Common myeloid progenitor, CD34-positive (primary cell): ENCODE measurements at regions not wholly inside any gene's neighbourhood (a gene's known extent, or its start where the extent isn't known, plus 50 kb on each side); places are given as distances from the start of the nearest gene placed in this dataset.
"Not testable (repeated sequence)": the region's sequence is repeated elsewhere in the genome, so short reads cannot be mapped to it uniquely, and the experiment has no call there.

Experiments used
- CTCF ChIA-PET: fragments of 350-600 bp; sonication (Branson Sonifier 250); formaldehyde crosslinking; loops from one replicate; lab custom pipeline; 2021; ENCODE audit warnings: antibody characterized with exemption; lab: Charles Lee
- POLR2A ChIA-PET: fragments of 350-600 bp; sonication (Branson Sonifier 250); formaldehyde crosslinking; loops from one replicate; lab custom pipeline; 2021; ENCODE audit warnings: antibody characterized with exemption; lab: Charles Lee
- DNase-seq, 3 donors: peaks; one replicate each; pipeline versions ENCODE4 v3.0.0 to v3.0.0-alpha.2; 2013
- H3K27ac ChIP-seq, 2 experiments: 1 replicate in 1 of 2; 2 replicates in 1 of 2; pipeline ENCODE4 v1.7.0; 2013; ENCODE audit warnings: inconsistent platforms in 2 of 2, low read length in 2 of 2, mild to moderate bottlenecking in 2 of 2, low read depth in 1 of 2, moderate library complexity in 1 of 2; ENCODE audit not compliant: severe bottlenecking in 2 of 2, insufficient read depth in 1 of 2, poor library complexity in 1 of 2
- H3K27me3 ChIP-seq, 5 experiments: replicated peaks in 2 of 5; 1 replicate in 3 of 5; 2 replicates in 2 of 5; pipeline versions ENCODE4 v1.6.1 to v1.7.0; 2013; ENCODE audit warnings: low read length in 4 of 5, mild to moderate bottlenecking in 2 of 5, moderate library complexity in 2 of 5, inconsistent platforms in 1 of 5; ENCODE audit not compliant: insufficient read depth in 5 of 5, control insufficient read depth in 4 of 5
- H3K36me3 ChIP-seq, 4 experiments: 1 replicate in 2 of 4; 2 replicates in 2 of 4; pipeline versions ENCODE4 v1.6.1 to v1.7.0; 2013; ENCODE audit warnings: low read length in 3 of 4, control low read depth in 1 of 4, mild to moderate bottlenecking in 1 of 4; ENCODE audit not compliant: control insufficient read depth in 4 of 4, insufficient read depth in 4 of 4
- H3K4me1 ChIP-seq, 4 experiments: 1 replicate in 3 of 4; 2 replicates in 1 of 4; pipeline versions ENCODE4 v1.6.1 to v1.7.1; 2013; ENCODE audit warnings: low read length in 3 of 4, mild to moderate bottlenecking in 3 of 4, control low read depth in 1 of 4, inconsistent platforms in 1 of 4, moderate library complexity in 1 of 4; ENCODE audit not compliant: control insufficient read depth in 4 of 4, insufficient read depth in 4 of 4; ENCODE audit errors: control extremely low read depth in 1 of 4
- H3K4me3 ChIP-seq, 7 experiments: 1 replicate in 4 of 7; 2 replicates in 3 of 7; pipeline versions ENCODE4 v1.5.1 to v1.7.0; 2013; ENCODE audit warnings: mild to moderate bottlenecking in 7 of 7, low read length in 6 of 7, moderate library complexity in 6 of 7, inconsistent platforms in 2 of 7, low read depth in 2 of 7, control low read depth in 1 of 7; ENCODE audit not compliant: insufficient read depth in 4 of 7, control insufficient read depth in 1 of 7; ENCODE audit errors: extremely low read depth in 1 of 7
- H3K9me3 ChIP-seq, 5 experiments: 1 replicate in 4 of 5; 2 replicates in 1 of 5; pipeline versions ENCODE4 v1.6.1 to v1.7.1; 2013; ENCODE audit warnings: low read length in 4 of 5, mild to moderate bottlenecking in 2 of 5, inconsistent platforms in 1 of 5, low read depth in 1 of 5, moderate library complexity in 1 of 5; ENCODE audit not compliant: control insufficient read depth in 4 of 5, insufficient read depth in 2 of 5; ENCODE audit errors: control extremely low read depth in 1 of 5
- WGBS: methylation state at CpG from one replicate; pipeline ENCODE4 v1.1.5; 2013; ENCODE audit not compliant: insufficient coverage; 5-methylcytosine and 5-hydroxymethylcytosine counted together

DNA sequence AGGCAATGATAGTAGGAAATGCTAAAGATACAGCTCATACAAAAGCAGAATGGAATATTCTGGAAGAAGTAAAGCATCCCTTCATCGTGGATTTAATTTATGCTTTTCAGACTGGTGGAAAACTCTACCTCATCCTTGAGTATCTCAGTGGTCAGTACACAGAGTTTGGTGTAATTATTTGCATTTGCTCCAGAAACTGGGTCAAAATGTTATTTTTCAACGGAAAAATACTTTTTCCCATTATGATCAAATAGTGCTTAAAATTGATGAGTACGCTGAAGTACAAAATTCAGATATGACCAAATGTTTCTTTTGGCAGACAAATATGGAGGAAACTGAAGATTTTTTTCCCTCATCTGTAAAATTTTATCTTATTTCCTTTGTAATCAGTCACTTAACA lies 137.0 kb downstream of the CDRT15L2 start:
- DNase-seq, H3K27ac ChIP-seq, H3K4me1 ChIP-seq, H3K9me3 ChIP-seq, H3K27me3 ChIP-seq, POLR2A ChIA-PET, H3K36me3 ChIP-seq, CTCF ChIA-PET, H3K4me3 ChIP-seq: not testable (repeated sequence)
- no CpG with 5 or more reads among the region's 3 CpGs for WGBS

DNA sequence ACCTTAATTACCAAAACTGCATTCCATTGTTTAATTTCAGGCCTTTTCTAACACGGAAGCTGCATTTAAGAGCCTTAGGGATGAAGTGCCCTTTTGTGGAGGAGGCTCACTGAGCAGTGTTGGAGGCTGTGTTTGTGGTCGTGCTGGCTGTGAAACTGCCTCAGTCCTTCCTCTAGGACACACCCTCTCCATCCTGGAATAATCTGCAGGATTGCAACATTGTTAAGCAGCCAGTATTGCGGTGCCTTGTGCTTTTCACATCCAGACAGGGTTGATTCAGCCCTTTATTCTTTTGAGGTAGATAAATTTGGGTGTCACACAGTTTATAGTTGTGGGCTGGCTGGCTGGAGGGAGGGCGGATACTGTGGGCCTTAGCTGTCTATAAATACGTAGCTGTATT lies 141.6 kb downstream of the CDRT15L2 start:
- Histone ChIP-seq H3K4me1 (no peaks in the 10 kb centered on the region), H3K4me3 (no peak overlapping the region), H3K9me3 (no peaks in the 10 kb centered on the region), H3K27me3 (no peaks in the 10 kb centered on the region), H3K27ac (no peak overlapping the region), H3K36me3 (no peaks in the 10 kb centered on the region)
- 100% methylated on average over 4 of the region's 5 CpGs for WGBS
- DNase-seq: no peak
- ChIA-PET CTCF (no interaction called here), POLR2A (no interaction called here)

DNA sequence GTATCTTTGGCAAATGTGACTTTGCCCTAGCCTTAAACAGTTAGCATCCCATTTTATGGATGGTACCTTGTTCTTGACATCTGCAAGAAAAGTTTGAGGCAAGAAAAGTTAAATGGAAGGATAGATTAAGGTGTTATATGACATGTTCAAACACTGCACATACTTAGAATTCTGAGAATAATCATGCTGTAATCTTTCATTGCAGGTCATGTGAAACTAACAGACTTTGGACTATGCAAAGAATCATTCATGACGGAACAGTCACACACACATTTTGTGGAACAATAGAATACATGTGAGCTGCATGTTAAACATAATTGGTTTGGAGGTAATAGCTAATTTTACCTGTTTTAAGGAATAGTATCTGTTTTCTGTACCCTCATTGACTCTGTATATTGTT lies 144.9 kb downstream of the CDRT15L2 start:
- CTCF ChIA-PET: interaction anchor here (0.6 kb wide), 1 partner anchor 32 kb away, joined by 3 read pairs; no protein-coding TSS in a partner anchor
- DNase-seq, H3K9me3 ChIP-seq, H3K4me1 ChIP-seq, POLR2A ChIA-PET, H3K36me3 ChIP-seq, H3K27me3 ChIP-seq, H3K27ac ChIP-seq, H3K4me3 ChIP-seq: not testable (repeated sequence)
- 100% methylated on average over 1 of the region's 1 CpG for WGBS

DNA sequence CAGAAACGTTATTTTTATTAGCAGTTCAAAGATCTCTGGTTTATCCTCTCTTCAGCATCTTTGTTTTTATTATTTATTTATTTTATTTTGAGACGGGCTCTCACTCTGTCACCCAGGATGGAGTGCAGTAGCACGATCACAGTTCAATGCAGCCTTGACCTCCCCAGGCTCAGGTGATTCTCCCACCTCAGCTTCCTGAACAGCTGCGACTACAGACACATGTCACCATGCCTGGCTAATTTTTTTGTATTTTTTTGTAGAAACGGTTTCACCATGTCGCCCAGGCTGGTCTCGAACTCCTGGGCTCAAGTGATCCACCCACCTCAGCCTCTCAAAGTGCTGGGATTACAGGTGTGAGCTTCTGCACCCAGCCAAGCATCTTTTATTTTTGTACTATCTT lies 147.7 kb downstream of the CDRT15L2 start:
- DNase-seq, CTCF ChIA-PET, H3K36me3 ChIP-seq, H3K27me3 ChIP-seq, H3K4me3 ChIP-seq, H3K27ac ChIP-seq, POLR2A ChIA-PET, H3K9me3 ChIP-seq, H3K4me1 ChIP-seq: not testable (repeated sequence)
- WGBS: 91% methylated on average over 5 of the region's 7 CpGs

DNA sequence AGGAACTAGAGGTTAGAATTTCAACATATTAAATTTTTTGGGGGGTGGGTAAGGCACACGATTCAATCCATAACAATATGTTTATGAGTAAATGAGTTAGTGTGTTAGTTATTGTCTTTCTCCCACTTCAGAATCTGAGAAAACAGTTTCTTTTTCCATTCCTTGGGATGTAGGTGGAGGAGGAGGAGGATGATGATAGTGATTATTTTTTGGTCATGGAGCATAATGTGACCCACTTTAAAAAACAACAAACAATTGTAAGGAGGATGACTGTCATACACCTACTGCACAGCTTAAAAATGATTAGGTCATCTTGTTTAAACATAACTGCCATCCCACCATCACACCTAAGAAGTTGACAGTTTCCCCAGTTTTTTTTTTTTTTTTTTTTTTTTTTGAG lies 148.7 kb downstream of the CDRT15L2 start:
- H3K27ac ChIP-seq: no peak overlapping the region
- H3K36me3 ChIP-seq: no peaks in the 10 kb centered on the region
- CTCF ChIA-PET: no interaction called here
- WGBS: no CpG with 5 or more reads among the region's 1 CpG
- H3K4me3 ChIP-seq: no peak overlapping the region
- H3K27me3 ChIP-seq: no peaks in the 10 kb centered on the region
- H3K4me1 ChIP-seq: no peaks in the 10 kb centered on the region
- no peaks in the 10 kb centered on the region for H3K9me3 ChIP-seq
- POLR2A ChIA-PET: no interaction called here
- no peak for DNase-seq

DNA sequence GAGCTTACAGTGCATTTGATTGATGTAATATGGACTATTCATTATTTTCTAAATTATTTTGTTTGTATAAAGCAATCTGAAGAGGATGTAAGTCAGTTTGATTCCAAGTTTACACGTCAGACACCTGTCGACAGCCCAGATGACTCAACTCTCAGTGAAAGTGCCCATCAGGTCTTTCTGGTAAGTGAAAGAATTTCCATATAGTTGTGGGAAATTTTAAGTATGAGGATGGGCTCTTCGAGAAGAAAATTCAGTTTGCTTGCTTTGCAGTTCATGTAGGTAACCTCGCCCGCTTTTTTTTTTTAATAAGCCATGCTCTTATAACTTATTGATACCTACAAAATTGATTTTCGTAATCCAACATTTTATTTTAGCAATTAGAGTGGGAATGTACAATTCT lies 151.6 kb downstream of the CDRT15L2 start:
- H3K36me3 ChIP-seq, H3K4me1 ChIP-seq, H3K9me3 ChIP-seq, H3K4me3 ChIP-seq, H3K27ac ChIP-seq, H3K27me3 ChIP-seq, POLR2A ChIA-PET, CTCF ChIA-PET, DNase-seq: not testable (repeated sequence)
- WGBS: 92% methylated on average over 2 of the region's 6 CpGs

DNA sequence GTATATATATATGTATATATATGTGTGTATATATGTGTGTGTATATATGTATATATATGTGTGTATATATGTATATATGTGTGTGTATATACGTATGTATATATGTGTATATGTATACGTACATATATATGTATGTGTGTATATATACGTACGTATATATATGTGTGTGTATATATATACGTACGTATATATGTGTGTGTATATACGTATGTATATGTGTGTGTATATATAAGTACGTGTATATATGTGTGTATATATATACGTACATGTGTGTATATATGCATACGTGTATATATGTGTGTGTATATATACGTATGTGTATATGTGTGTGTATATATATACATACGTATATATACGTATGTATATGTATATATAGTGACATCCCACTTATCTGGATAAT lies 154.4 kb downstream of the CDRT15L2 start:
- H3K36me3 ChIP-seq: no peaks in the 10 kb centered on the region
- whole genome bisulfite sequencing: 97% methylated on average over 6 of the region's 13 CpGs
- H3K27me3 ChIP-seq: no peaks in the 10 kb centered on the region
- H3K9me3 ChIP-seq: no peaks in the 10 kb centered on the region
- ChIA-PET POLR2A (no interaction called here), CTCF (no interaction called here)
- no peak overlapping the region for H3K4me3 ChIP-seq
- DNase-seq: no peak
- no peaks in the 10 kb centered on the region for H3K4me1 ChIP-seq
- no peak overlapping the region for H3K27ac ChIP-seq
